ENCODE measurements at regions not wholly inside any gene's neighbourhood (a gene's known extent, or its start where the extent isn't known, plus 50 kb on each side); places are given as distances from the start of the nearest gene placed in this dataset.

GRCh38 chr15:93458597-93458996, 369.6 kb upstream of the RGMA start:
- TF ChIP-seq MAFK (IDR thresholded peaks at IDR 0.05; ENCODE audit: low read depth, low read length) = no peak
- no peak for TF ChIP-seq CREB1 (IDR thresholded peaks at IDR 0.05)
- TF ChIP-seq RFX5 (IDR thresholded peaks at IDR 0.05; ENCODE audit: borderline replicate concordance, low read depth, low read length) = no peak
- no peak for TF ChIP-seq CTCF (IDR thresholded peaks at IDR 0.05; ENCODE audit: control extremely low read depth in 1 of 3, insufficient read depth in 1 of 3, low read depth in 1 of 3, low read length in 3 of 3)
- no peak for TF ChIP-seq KDM5A (IDR thresholded peaks at IDR 0.05; ENCODE audit: low read length)
- no peak for TF ChIP-seq POLR2A (IDR thresholded peaks at IDR 0.05; ENCODE audit: control extremely low read depth in 1 of 2, low read depth in 2 of 2, low read length in 2 of 2)

Data from H1 (cell line).